HCT116 (cell line): ENCODE measurements at regions not wholly inside any gene's neighbourhood (a gene's known extent, or its start where the extent isn't known, plus 50 kb on each side); places are given as distances from the start of the nearest gene placed in this dataset.

ENCODE experiments used
- ELF1 ChIP-seq: IDR thresholded peaks from 2 replicates; pipeline ENCODE4 v1.6.1; 2012; ENCODE audit warnings: low read depth, borderline replicate concordance
- EZH2 ChIP-seq: fragments of 200-600 bp; sonication (generic); IDR thresholded peaks from 2 replicates; pipeline ENCODE4 v1.6.1; 2017; ENCODE audit warnings: antibody characterized with exemption, mixed run types
- EZH2phosphoT487 ChIP-seq: fragments of 200-600 bp; IDR thresholded peaks from 2 replicates; pipeline ENCODE4 v1.6.1; 2018; ENCODE audit warnings: antibody characterized with exemption, borderline replicate concordance

DNA sequence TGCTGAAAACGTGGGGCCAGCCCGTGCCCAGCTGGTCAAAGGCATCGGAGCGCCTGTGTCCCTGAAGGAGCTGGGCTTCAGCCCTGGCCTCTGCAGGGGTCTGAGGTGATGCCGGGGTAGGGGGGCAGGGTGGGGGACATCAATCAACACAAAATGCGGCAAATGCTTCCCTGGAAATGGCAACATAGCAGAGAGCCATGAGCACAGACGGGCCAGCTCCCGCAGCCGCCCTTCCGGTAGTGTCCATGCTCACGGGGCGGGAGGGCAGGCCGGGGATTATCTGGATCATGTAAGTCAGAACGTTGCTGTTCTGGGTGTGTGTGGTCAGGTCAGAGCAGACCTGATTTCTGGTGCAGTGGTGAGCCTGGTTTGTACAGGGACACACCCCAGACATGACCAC lies 56.5 kb upstream of the TWIST2 start:
- TF ChIP-seq EZH2phosphoT487 (no peak), ELF1 (no peak), EZH2 (no peak)
